ENCODE measurements at regions not wholly inside any gene's neighbourhood (a gene's known extent, or its start where the extent isn't known, plus 50 kb on each side); places are given as distances from the start of the nearest gene placed in this dataset.

GRCh38 chr9:7366121-7366520 lies 433.5 kb downstream of the DMAC1 start:
- in situ Hi-C loops (cut with MboI; ENCODE audit: low sequenced_read_pairs): no loop called here

- in situ Hi-C loops (cut with MboI; ENCODE audit: low sequenced_read_pairs): no loop called here
Observed at GRCh38 chr9:7363777-7364477, 435.7 kb downstream of the DMAC1 start.

- in situ Hi-C loops (cut with MboI; ENCODE audit: low sequenced_read_pairs): no loop called here
Observed at GRCh38 chr9:7360513-7360912, 439.1 kb downstream of the DMAC1 start.

DNA sequence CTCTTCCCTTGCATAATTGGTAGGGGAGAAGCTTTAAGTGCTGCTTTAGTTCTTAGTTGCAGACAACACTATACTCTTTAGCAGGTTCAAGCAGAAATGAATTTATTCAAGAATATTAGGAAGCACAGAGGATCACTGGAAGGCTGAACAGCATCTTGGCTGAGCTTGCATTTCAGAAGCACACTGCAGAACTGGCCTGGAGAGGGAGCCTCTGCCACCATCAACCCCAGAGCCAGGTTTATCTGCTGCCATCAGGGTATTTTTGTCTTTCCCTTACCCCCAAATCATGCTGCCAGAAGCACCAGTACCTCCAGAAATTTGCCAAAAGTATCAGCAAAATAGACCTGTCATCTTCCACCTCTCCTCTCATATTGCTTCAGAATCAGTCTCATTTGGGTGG lies 440.7 kb downstream of the DMAC1 start:
- in situ Hi-C loops (cut with MboI; ENCODE audit: low sequenced_read_pairs): no loop called here

GRCh38 chr9:7354704-7355103 lies 444.9 kb downstream of the DMAC1 start:
- in situ Hi-C loops (cut with MboI; ENCODE audit: low sequenced_read_pairs): no loop called here

DNA sequence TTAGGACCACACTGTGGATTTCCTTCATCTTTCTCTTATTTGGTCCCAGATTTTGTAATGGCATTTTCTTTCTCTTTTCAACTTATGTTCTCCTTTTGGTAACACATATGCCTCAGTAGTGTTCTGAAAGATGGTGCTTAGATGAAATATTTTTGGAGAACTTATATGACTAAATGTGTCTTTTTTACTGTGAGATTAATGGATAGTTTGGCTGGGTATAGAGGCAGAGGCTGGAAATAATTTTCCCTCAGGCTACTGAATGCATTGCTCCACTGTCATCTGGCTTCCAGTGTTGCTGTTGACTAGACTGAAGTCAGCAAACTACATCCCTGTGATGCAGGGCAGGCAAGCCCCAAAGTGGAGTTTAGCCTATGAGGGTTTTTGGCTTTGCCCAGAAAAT lies 450.9 kb downstream of the DMAC1 start:
- in situ Hi-C loops (cut with MboI; ENCODE audit: low sequenced_read_pairs): no loop called here

GRCh38 chr9:7347556-7347955 lies 452.0 kb downstream of the DMAC1 start:
- in situ Hi-C loops (cut with MboI; ENCODE audit: low sequenced_read_pairs): no loop called here

GRCh38 chr9:7346144-7346543 lies 453.4 kb downstream of the DMAC1 start:
- in situ Hi-C loops (cut with MboI; ENCODE audit: low sequenced_read_pairs): no loop called here

GRCh38 chr9:7342736-7343135 lies 456.8 kb downstream of the DMAC1 start:
- in situ Hi-C loops (cut with MboI; ENCODE audit: low sequenced_read_pairs): no loop called here

GRCh38 chr9:7342229-7342628 lies 457.3 kb downstream of the DMAC1 start:
- in situ Hi-C loops (cut with MboI; ENCODE audit: low sequenced_read_pairs): no loop called here

DNA sequence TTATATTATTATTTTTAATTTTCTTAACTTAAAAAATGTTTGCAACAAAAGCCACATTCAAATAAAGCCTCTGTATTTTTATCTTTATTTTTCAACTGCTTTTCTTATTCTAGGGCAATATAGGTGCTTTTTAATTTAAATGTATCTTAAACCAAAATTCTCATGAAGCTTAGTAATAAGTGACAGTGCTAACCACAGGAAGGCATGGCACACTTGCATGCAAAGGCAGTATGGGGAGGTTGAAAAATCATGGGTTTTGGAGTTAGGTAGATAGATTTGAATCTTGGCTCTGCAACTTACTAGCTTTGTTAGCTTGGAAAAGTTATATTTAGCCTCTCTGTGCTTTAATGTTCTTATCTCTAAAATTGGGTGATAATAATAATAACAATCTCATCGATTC lies 458.0 kb downstream of the DMAC1 start:
- in situ Hi-C loops (cut with MboI; ENCODE audit: low sequenced_read_pairs): no loop called here

DNA sequence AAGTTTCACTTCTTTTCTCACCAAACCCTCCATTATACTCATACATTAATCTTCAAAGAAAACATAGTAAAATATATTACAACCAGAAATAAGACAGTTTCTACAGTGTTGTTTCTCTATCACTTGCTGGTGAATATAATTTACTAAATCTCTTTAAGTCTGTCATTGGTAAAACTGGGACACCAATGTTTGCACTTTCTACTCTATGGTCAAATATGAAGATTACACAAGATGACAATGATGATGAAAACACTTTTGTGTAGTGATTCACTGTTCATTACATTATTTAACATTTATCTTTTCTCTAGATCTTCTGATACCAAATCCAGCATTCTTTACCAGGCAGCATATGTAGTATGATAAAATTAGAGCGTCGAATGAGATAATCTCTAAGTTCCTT lies 459.1 kb downstream of the DMAC1 start:
- in situ Hi-C loops (cut with MboI; ENCODE audit: low sequenced_read_pairs): no loop called here

GRCh38 chr9:7338586-7339281 lies 460.8 kb downstream of the DMAC1 start:
- in situ Hi-C loops (cut with MboI; ENCODE audit: low sequenced_read_pairs): no loop called here

DNA sequence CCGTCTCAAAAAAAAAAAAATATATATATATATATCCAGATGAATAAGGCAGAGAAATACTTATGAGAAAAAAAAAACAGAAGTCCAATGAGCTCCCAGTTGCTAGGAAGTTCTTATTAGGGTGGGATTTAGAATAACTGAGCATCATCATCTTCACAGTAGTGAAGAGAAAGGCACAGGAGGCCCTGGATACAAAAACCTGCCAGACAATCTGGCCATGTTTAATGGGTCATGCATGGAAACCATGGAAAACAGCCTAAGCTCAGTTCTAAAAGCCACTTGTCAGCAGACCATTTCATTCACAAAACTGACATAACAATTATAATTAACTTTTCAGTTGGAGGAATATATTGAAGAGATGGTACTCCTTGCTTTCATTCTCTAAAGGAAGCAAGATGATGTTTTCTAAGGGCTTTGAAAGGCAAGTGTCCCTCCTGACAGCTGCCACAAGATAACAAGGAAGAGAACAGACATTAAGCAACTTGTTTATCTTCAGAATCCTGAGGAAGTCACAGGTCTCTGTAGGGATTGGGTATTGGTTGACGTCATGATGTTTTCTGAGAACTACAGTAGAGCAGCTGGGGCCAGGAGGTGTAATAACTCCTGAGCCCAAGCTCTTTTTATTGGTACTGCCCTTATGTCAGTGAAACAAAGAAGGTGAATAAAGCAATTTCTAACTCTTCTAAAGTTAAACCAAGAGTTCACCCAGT lies 463.1 kb downstream of the DMAC1 start:
- in situ Hi-C loops (cut with MboI; ENCODE audit: low sequenced_read_pairs): no loop called here

DNA sequence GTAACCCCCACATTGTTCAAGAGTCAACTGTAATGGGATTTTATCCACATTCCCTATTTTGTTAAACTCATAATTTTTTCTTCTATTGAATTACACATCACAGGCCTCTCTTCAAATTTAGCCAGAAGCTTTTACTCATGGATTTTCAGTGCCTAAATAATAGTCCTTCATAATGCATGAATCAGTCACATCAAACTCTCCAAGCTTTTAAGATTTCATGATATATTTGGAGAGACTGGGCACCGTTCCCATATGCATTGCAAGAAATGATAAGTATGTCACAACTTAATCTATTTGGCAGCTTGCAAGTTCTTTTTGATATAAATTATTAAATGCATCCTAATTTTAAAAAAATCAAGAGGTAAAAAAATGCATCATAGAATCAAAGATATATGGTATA lies 465.9 kb downstream of the DMAC1 start:
- in situ Hi-C loops (cut with MboI; ENCODE audit: low sequenced_read_pairs): no loop called here

DNA sequence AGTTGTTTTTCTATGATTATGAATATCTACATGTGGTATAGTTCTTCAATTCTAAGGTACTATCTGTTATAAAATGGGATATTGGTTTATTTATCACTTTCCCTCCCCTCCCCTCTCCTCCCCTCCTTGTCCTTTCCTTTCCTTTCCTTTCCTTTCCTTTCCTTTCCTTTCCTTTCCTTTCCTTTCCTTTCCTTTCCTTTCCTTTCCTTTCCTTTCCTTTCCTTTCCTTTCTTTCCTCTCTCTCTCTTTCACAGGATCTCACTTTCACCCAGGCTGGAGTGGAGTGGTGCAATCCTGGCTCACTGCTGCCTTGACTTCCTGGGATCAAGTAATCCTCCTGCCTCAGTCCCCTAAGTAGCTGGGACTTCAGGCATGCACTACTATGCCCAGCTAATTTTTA lies 466.8 kb downstream of the DMAC1 start:
- in situ Hi-C loops (cut with MboI; ENCODE audit: low sequenced_read_pairs): no loop called here

DNA sequence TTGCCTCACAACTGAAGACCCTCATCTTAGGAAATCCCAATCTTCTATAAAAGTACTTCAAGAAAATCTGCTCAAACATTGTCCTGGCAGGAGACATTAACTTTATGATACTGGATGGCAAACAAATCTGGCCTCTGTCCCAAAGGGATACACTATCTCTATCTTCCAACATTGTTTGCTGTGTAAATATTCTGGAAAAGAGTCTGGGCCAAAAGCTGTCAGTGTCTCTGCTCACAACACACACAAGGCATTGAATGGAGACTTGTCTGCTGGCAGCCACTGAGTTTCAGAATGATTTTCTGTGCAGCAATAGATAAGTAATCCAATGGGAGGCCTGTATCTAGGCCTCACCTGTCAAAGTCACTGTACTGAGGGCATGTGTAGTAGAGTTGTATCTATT lies 471.1 kb downstream of the DMAC1 start:
- in situ Hi-C loops (cut with MboI; ENCODE audit: low sequenced_read_pairs): no loop called here

DNA sequence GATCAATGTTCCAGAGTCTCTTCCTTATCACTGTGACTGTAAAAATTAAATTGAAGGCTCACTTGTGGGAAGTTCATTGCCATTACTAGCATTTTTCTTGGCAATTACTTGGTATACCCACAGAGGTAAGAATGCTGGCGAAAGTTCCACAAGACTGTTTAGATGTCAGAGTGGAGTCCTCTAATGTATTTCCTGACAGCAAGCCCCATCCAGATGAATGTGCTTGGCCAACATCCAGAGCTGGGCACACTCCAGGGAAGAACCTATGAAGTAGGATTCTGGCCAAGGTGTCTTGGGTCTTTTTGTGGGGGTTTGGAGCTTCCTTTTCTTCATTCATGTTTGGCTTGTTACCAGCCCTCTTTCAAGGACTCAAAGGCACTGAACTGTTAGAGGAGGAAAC lies 473.6 kb downstream of the DMAC1 start:
- in situ Hi-C loops (cut with MboI; ENCODE audit: low sequenced_read_pairs): no loop called here

GRCh38 chr9:7324152-7324598 lies 475.4 kb downstream of the DMAC1 start:
- in situ Hi-C loops (cut with MboI; ENCODE audit: low sequenced_read_pairs): no loop called here

- in situ Hi-C loops (cut with MboI; ENCODE audit: low sequenced_read_pairs): no loop called here
Observed at GRCh38 chr9:7320841-7321240, 478.7 kb downstream of the DMAC1 start.

- in situ Hi-C loops (cut with MboI; ENCODE audit: low sequenced_read_pairs): no loop called here
Observed at GRCh38 chr9:7320139-7320538, 479.4 kb downstream of the DMAC1 start.

GRCh38 chr9:7318920-7319319 lies 480.7 kb downstream of the DMAC1 start:
- in situ Hi-C loops (cut with MboI; ENCODE audit: low sequenced_read_pairs): no loop called here

All from HL-60/S4 treated with phorbol 12-myristate 13-acetate at 8.2 ng/mL for 4 days and 3 days (cell line).